HG02870 (cell line): ENCODE measurements at regions not wholly inside any gene's neighbourhood (a gene's known extent, or its start where the extent isn't known, plus 50 kb on each side); places are given as distances from the start of the nearest gene placed in this dataset.
"Not testable (repeated sequence)": the region's sequence is repeated elsewhere in the genome, so short reads cannot be mapped to it uniquely, and the experiment has no call there.

Experiments
- ATAC-seq: cut with Tn5 transposase; IDR thresholded peaks from one replicate; pipeline ENCODE4 v1.9.1; 2021; ENCODE audit warnings: mild to moderate bottlenecking, moderate library complexity; ENCODE audit not compliant: unreplicated experiment

DNA sequence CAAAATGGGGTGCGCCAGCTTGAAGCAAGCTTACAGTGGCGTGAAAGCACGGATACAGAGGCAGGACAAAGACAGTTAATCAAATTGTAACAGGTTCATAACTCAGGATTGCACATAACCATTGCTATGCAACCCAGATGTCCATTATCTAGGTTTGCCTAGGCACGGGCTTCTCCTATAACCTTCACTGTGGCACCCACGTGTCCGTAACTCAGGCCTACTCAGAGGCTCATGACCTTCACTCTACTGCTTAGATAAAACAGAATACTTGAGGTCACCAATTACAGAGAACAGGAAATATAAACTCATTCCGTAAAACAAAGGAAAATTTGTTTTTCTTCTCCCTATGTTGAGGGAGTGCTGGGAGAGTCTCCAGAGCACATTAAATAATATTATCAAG is 1585.9 kb upstream of the PRMT6 start:
- not testable (repeated sequence) for ATAC-seq

DNA sequence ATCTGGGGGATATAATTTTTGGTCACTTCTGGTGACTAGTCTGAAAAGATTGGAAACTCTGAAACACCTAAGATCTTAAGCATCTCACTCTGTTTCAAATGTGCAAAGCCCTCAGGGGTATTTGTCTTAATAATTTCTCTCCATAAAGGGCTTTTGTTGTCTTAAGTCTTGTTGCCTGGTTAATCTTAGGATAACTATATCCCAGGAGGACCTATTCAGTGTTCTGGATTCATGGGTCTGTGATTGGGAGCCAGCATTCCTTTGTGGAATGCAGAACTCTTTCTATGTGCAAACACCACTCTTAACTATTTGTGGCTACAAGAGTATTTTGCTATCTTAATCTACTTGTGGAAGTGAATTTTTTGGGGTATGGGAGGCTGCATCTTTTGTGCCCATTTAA is 1573.0 kb upstream of the PRMT6 start:
- no peak for ATAC-seq

DNA sequence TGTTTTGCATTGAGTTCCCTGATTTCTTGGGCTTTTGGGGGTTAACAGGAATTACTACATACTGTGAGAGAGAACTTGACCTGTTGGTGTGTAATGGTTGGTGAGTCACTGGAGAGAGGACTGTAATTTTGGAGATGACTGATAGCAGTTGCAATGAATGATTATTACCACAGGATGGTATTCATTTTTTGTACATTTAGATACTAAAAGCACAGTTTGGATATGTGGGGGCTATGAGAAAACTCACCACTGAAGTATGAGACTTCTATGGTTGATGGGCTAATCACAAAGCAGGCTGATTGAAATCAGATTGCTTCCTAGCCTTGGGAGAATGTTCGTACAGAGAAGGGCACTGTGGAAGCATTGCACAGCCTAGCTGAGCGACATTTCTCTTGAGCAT is 1571.3 kb upstream of the PRMT6 start:
- ATAC-seq, result no peak

DNA sequence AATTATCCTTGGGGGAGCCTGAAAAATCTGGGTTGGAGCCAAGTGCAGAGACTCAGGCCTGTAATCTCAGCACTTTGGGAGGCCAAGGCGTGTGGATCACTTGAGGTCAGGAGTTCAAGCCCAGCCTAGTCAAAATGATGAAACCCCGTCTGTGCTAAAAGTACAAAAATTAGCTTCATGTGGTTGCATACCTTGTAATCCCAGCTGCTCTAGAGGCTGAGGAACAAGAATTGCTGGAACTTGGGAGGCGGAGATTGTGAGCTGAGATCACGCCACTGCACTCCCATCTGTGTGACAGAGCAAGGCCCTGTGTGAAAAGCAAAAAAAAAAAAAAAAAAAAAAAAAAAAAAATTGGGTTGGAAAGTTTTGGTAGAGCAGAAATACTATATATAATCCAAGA is 1563.6 kb upstream of the PRMT6 start:
- no peak for ATAC-seq

DNA sequence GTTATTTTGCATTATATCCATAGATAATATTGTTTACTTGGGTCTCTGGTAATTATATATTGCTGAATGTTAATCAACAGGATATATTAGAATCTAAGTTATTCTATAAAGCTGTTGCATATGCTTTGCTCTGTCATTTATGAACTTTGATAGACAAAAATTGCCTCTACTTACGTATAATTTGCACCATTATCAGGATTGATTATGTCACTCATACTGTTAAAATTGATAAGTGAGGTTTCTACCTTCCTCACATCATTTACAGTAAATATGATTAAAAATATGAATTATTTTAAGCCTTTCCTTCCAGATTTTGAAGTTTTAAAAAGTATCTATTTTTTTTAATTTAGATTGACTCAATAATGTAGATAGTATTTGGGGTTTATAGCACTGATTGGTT is 1540.4 kb upstream of the PRMT6 start:
- ATAC-seq, result no peak

DNA sequence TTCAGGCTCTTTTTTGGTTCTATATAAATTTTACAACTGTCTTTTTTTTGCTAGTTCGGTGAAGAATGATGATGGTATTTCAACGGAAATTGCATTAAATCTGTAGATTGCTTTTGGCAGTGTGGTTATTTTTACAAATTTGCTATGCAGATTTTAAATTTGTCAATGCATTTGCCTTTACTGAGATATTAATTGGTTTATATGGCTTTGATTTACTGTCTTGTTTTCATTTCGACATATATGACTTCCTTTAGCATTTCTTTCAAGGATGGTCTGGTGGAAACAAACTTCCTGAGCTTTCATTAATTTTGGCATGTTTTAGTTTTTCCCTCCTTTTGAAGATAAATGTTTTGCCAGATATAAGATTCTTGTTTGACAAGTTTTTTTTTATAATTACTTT is 1522.5 kb upstream of the PRMT6 start:
- ATAC-seq, result no peak

DNA sequence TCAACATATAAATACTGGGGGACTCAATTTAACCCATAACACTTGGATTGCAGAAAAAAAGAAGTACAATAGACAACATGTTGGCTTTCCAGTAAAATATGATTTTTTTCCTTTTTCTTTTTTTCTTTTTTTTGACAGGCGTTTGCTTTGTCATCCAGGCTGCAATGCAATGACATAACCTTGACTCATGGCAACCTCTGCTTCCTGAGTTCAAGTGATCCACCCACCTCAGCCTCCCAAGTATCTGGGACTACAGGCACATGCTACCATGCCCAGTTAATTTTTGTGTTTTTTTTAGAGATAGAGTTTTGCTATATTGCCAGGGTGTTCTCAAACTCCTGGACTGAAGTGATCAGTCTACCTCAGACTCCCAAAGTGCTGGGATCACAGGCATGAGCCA is 1512.0 kb upstream of the PRMT6 start:
- no peak for ATAC-seq

DNA sequence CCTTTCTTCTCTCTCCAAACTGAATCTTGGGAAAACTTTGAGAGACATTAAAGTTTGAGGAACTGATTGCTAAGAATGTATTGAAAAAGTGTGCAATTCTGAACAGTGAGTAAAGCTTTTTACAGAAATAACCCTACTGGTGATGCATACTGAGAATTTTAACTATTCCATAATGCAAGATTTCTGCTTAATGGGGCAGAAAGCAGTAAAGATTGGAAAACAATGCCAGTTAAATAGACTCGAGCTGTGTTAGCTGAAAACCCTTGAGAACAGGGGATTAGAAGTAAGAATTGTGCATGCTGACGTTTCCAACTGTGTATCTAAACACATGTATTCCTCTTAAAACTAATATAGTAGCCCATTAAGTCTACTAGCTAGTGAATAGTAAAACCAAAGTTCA is 1500.2 kb upstream of the PRMT6 start:
- ATAC-seq, result no peak

DNA sequence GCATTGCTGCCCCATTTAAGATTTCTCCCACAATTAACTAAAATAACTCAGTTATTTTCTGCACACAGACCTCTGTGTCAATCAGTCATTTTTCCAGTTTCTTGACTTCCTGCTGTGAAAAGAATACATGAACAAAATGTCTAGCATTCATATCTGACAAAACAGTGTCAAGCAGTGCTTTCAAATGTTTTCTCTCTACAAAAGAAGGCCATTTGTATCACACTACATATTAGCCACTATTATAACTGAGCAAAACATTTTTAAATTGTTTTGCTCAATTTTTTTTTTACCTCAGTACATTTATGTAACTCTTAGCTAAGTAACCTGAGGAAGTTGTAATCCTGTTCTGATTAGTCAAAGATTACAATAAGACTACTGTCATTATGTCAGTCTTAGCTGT is 1498.5 kb upstream of the PRMT6 start:
- ATAC-seq, result no peak

DNA sequence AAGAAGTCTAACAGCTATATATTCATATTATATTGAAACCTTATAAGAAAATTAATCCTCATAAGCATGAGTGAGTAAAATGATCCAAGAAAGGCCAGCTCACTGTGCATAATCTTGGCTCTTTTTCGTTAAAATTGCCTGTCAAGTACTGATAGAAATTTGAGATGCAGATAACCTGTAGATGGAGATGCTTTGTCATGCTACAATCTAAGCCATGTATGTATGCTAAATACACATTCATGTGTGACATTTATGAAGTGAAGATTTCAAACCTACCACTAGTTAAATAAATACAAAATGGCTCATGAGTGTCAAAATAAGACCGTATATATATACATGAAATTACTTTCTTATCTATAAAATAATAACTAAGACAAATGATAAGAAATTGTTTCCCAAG is 1491.5 kb upstream of the PRMT6 start:
- no peak for ATAC-seq

DNA sequence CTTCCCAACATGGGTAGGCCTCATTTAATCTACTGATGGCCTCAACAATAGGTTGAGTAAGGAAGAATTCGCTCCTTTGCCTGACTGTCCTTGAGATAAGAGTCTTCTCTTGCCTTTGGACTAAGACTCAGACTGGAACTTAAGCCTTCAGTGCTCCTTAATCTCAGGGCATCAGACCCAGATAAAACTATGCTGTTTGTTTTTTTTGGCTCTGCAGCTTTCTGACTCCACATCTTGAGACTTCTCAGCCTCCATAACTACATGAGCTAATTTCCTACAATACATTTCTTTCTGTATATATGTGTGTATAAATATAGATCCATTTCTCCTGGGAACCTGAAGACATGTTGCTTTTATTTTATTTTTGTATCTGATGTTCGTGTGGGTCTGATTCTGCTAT is 1470.7 kb upstream of the PRMT6 start:
- no peak for ATAC-seq

DNA sequence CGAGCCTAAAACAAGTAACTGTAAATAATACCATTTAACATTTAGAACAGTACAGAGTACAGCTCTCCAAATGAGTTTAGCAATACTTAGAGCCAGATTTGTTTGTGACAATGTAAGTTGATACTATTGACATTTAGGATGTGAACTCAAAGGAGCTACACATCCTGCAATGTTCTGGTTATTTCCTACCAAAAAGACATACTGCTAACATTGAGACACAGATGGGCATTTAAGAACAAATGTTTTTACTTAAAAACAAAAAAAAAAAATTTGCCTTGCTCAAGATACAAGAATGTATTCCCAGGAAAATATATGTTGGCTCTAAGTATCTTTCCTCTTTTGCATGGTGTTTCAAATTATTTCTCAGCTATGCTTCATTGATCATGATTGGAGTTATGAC is 1464.8 kb upstream of the PRMT6 start:
- no peak for ATAC-seq

DNA sequence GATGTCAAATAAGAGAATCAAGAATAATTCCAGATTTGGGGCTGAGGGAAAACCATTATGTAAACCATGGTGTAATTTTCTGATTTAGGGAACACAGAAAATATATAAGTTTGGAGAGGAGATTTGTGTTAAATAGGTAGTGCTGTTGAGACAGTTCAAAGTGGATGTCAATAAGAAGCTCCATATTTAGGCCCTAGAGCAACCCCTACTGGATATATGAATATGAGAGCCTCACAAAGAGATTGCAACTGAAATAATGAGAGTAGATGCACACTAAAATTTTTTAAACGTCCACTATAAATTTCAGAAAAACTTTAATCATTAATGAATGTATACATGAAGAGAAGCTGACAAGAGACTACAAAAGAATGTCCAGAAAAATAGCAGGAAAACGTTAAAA is 1447.8 kb upstream of the PRMT6 start:
- ATAC-seq, result no peak

DNA sequence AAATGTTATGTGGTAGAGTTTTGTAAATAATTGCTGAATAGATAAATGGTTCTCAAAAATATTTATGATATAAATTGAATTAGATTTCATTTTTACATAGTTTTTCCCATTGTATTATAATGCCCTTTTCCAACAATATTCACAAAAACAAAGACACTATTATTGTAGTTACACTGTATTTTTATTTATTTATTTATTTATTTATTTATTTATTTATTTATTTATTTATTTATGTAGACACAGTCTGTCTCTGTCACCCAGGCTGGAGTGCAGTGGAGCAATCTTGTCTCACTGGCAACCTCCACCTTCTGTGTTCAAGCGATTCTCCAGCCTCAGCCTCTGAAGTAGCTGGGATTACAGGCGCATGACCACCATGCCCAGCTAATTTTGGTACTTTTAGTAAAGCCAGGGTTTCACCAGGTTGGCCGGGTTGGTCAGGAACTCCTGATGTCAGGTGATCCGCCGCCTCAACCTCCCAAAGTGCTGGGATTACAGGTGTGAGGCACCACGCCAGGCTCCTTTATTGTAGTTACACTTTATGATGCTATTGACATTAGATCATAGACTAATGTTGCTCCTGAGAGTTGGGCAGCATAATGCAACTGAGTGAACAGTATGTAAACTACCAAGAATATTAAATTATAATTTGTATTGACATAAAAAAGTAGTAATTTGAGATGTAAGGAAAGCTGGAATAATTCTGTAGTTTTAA is 1430.0 kb upstream of the PRMT6 start:
- ATAC-seq, result no peak

DNA sequence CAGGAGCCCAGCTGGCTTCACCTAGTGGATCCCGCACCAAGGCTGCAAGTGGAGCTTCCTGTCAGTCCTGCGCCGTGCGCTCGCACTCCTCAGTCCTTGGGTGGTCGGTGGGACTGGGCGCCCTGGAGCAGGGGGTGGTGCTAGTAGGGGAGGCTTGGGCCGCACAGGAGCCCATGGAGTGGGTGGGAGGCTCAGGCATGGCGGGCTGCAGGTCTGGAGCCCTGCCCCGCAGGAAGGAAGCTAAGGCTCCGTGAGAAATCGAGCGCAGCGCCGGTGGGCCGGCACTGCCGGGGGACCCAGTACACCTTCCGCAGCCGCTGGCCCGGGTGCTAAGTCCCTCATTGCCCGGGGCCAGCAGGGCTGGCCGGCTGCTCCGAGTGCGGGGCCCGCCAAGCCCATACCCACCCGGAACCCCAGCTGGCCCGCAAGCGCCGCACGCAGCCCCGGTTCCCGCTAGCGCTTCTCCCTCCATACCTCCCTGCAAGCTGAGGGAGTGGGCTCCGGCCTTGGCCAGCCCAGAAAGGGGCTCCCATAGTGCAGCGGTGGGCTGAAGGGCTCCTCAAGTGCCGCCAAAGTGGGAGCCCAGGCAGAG is 1425.2 kb upstream of the PRMT6 start:
- ATAC-seq, result not testable (repeated sequence)

DNA sequence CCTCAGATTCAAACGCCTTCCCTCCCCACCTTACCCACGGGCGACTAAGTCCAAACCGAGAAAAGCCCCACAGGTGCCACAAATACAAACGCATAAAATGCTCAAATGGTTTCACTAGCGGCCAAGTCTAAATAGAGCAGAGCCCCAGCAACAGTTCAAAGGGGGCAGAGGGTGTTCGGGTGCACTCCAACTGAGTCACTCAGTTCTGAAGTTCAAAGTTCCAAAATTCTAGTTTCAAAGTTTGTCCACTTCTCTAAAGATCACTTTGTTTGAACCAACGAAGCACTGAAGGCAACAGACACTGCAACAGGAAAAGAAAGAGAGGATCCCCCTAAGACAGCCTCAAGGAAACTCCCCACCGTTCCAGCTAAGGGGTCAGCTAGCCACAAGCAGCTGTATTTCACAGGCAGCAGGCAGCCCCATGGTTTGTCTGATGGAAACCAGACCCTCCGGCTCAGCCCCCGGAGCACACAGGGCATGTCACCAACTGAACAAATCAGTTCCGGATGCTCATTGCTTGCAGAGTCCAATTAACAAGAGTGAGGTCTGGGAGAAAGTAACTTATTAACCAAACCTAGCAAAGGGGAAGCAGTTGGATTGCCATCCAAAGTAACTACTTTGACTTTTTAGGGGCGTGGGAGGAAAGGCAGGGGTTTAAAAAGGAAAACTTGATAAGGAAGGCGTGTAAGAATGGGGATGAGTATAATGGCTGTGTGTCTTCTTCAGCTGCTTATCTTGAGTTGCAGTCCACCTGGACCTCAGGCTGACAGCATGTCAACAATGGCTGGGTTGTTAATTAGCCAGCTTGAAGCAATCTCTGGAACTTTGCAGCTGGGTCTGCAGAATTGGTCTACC is 1423.9 kb upstream of the PRMT6 start:
- ATAC-seq, result no peak

DNA sequence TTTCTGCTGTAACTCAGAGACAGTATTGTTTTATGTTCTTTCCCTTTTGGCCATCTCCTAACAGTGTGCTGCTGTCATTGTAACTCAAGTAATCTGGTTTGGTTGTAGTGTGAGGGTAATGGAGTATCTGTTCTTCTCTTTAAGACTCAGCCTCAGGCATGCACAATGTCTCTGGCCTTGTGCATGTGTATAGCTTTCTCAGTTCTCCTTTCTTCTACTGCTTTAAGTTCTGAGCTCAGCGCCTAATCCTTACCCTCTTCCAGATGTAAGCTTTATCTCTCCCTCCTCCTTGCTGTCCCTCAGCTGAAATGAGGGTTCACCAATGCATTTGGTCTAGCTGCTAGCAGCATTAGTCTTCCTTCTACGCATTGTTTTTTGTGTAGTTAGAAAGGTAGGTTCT is 1420.4 kb upstream of the PRMT6 start:
- ATAC-seq, result no peak

DNA sequence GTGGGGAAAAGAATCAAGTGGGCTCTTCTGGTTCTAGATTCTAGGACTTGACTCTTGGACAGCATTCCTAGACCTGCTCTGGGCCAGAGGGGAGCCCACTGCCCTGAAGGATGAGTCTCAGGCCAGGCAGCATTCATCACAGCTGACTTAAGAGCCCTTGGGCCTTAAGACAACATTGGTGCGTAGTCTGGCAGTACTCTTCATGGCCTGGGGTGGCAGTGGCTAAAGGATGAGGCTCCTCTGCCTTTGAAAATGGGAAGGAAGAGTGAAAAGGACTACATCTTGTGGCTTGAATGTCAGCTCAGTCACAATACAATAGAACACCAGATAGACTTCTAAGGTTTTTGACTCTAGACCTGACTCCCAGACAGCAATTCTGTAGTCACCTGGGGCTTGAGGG is 1415.1 kb upstream of the PRMT6 start:
- no peak for ATAC-seq

DNA sequence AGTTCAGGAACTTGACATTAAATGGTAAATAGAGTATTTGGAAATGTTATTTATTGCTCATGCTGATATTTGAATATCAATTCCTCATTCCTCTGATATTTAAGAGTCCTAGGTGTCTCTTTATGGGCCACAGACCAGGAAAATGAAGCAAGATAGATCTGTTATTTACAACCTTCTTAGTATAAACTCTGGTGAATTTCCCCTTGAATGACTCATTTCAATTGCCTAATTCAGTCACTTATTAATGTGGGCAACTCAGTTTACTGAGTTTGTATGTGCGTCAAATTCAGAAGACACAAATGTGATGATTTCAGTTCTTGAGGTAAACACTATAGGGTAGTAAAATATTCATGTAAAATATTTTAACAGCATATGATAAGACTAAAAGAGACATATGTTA is 1404.4 kb upstream of the PRMT6 start:
- ATAC-seq, result no peak

DNA sequence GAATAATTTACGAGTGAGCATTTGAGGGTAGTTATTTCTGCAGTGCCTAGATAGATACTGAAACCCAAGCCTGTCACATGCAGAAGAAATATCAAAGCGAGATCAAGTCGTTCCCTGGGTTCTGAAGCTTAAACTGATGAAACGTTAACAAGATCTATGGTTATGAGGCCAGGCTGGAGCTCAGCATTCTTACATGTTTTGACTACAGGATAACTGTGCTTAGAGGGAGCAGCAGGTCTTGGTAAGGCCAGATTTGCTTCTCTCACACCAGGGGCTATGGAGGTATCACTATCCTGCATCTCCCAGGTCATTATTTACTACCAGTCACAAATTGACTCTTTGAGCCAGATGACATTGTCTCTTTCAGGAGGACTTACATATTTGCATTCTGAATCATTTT is 1401.4 kb upstream of the PRMT6 start:
- no peak for ATAC-seq

DNA sequence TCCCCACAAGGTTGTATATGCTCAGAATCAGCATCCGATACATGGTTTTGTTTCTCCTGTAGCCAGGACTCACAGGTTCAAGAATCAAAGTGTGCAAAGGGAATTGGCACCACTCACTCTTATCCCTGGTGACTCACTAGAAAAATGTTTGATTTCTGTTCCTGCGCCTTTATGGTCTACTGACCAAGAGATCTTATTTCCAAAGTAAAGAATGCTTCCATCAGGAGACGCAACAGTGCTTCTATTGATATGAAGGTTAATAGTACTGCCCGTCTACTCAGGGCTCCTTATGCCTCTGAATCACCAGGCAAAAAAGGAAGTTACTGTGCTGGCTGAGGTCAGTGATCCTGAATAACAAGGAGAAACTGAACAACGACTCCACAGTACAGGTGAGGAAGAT is 1392.0 kb upstream of the PRMT6 start:
- no peak for ATAC-seq

DNA sequence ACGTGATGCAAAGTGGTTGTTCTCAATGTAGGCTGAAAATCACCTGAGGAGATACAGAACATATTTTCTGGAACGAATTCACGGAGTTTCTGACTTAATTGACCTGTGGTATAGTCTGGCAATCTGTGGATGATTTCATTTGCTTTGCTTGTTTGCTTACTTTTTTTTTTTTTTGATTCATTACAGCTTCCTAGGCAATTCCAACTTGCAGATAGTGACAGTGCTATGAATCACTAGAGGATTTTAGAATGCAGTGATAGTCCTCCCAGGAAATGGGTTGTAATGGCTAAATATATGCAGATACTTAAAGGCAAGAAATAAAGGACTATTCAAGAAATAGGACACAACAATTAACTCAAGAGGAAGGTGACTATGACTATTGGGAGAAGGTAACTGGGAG is 1378.1 kb upstream of the PRMT6 start:
- ATAC-seq, result no peak
